HCT116 (cell line): ENCODE measurements at regions not wholly inside any gene's neighbourhood (a gene's known extent, or its start where the extent isn't known, plus 50 kb on each side); places are given as distances from the start of the nearest gene placed in this dataset.

Experiments used
- ATAC-seq: fragments of 200-7000 bp; cut with Tn5 transposase; 2 replicates; pipeline ENCODE4 v1.9.1; 2020; ENCODE audit warnings: mild to moderate bottlenecking, moderate library complexity
- BruUV-seq: library from RNA; stranded (reverse); fragments of 400-500 nt; replicated peaks from 2 replicates; lab custom pipeline; 2021; lab: Mats Ljungman, UMichigan
- CTCF ChIA-PET: fragments of 300-600 bp; sonication (Branson Sonifier 250); formaldehyde crosslinking; loops from one replicate; lab custom pipeline; 2021; ENCODE audit warnings: antibody characterized with exemption; lab: Charles Lee
- POLR2A ChIA-PET: fragments of 300-600, 350-600 bp; sonication (Branson Sonifier 250); formaldehyde crosslinking; loops from one replicate; lab custom pipeline; 2021; ENCODE audit warnings: antibody characterized with exemption; lab: Charles Lee
- RAD21 ChIA-PET, 2 experiments: fragments of 300-600 bp; sonication (Branson Sonifier 250); formaldehyde crosslinking; loops; one replicate each; lab custom pipeline; 2023; ENCODE audit warnings: low total read pairs in 2 of 2; ENCODE audit not compliant: uncharacterized antibody in 2 of 2, unreplicated experiment in 2 of 2, low non-redundant PET in 1 of 2; lab: Charles Lee
- DNase-seq: peaks from one replicate; pipeline ENCODE4 v3.0.0-alpha.2; 2010; ENCODE audit warnings: low read depth, low spot score
- H2AFZ ChIP-seq: fragments of 200-600 bp; shearing (Covaris generic), sonication (generic); 2 replicates; pipeline ENCODE4 v1.6.1; 2017; ENCODE audit warnings: low read depth, mixed run types, mixed read lengths, antibody characterized with exemption, low read length; ENCODE audit not compliant: poor library complexity, severe bottlenecking
- H3K27ac ChIP-seq: 2 replicates; pipeline ENCODE4 v1.5.1; 2012; ENCODE audit warnings: low read depth, low read length
- H3K27me3 ChIP-seq: fragments of 200-600 bp; sonication (generic); 2 replicates; pipeline ENCODE4 v1.6.1; 2016; ENCODE audit warnings: mixed run types, low read length, mixed read lengths; ENCODE audit not compliant: insufficient read depth
- H3K36me3 ChIP-seq, 2 experiments: fragments of 200-500 bp in 1 of 2; fragments of 200-600 bp in 1 of 2; sonication (Bioruptor generic) in 1 of 2; sonication (generic) in 1 of 2; 2 replicates each; pipeline versions ENCODE4 v1.5.1 to v1.6.1; 2014 to 2016; ENCODE audit warnings: low read length in 2 of 2, inconsistent platforms in 1 of 2, mixed read lengths in 1 of 2, mixed run types in 1 of 2; ENCODE audit not compliant: insufficient read depth in 2 of 2, control insufficient read depth in 1 of 2
- H3K4me1 ChIP-seq, 2 experiments: fragments of 200-600 bp in 1 of 2; sonication (generic) in 1 of 2; 2 replicates each; pipeline versions ENCODE4 v1.5.1 to v1.6.1; 2012 to 2017; ENCODE audit warnings: low read length in 2 of 2, inconsistent platforms in 1 of 2, mild to moderate bottlenecking in 1 of 2, mixed read lengths in 1 of 2, mixed run types in 1 of 2, moderate library complexity in 1 of 2; ENCODE audit not compliant: insufficient read depth in 2 of 2, control insufficient read depth in 1 of 2
- H3K4me2 ChIP-seq: fragments of 200-600 bp; sonication (generic); 2 replicates; pipeline ENCODE4 v1.6.1; 2017; ENCODE audit warnings: mixed run types, low read length, mixed read lengths
- H3K4me3 ChIP-seq, 2 experiments: fragments of 200-600 bp in 1 of 2; sonication (generic) in 1 of 2; replicated peaks in 1 of 2; 2 replicates each; pipeline ENCODE4 v1.5.1; 2011 to 2016; ENCODE audit warnings: low read length in 2 of 2, control low read depth in 1 of 2, low read depth in 1 of 2, mild to moderate bottlenecking in 1 of 2, mixed read lengths in 1 of 2, mixed run types in 1 of 2
- H3K79me2 ChIP-seq: fragments of 200-600 bp; sonication (generic); 2 replicates; pipeline ENCODE4 v1.6.1; 2017; ENCODE audit warnings: mild to moderate bottlenecking, mixed run types, low read length, moderate library complexity, mixed read lengths; ENCODE audit not compliant: insufficient read depth
- H3K9ac ChIP-seq: fragments of 200-600 bp; sonication (generic); 2 replicates; pipeline ENCODE4 v1.6.1; 2016; ENCODE audit warnings: low read length, mixed read lengths
- H3K9me2 ChIP-seq: fragments of 200-600 bp; sonication (generic), shearing (Covaris generic); 2 replicates; pipeline ENCODE4 v1.6.1; 2017; ENCODE audit warnings: mixed run types, mild to moderate bottlenecking, moderate library complexity; ENCODE audit not compliant: insufficient read depth
- H3K9me3 ChIP-seq, 2 experiments: fragments of 200-500 bp in 1 of 2; fragments of 200-600 bp in 1 of 2; sonication (Bioruptor generic) in 1 of 2; sonication (generic) in 1 of 2; 2 replicates each; pipeline ENCODE4 v1.6.1; 2014 to 2017; ENCODE audit warnings: low read length in 2 of 2, mixed read lengths in 2 of 2, inconsistent platforms in 1 of 2, low read depth in 1 of 2, mild to moderate bottlenecking in 1 of 2, mixed run types in 1 of 2, moderate library complexity in 1 of 2; ENCODE audit not compliant: control insufficient read depth in 1 of 2, insufficient read depth in 1 of 2
- H4K20me1 ChIP-seq: fragments of 200-600 bp; sonication (generic), shearing (Covaris generic); 2 replicates; pipeline ENCODE4 v1.6.1; 2017; ENCODE audit warnings: mixed run types, mild to moderate bottlenecking, moderate library complexity; ENCODE audit not compliant: insufficient read depth
- CBX3 ChIP-seq: IDR thresholded peaks from 2 replicates; pipeline ENCODE4 v1.6.1; 2012; ENCODE audit warnings: low read depth
- CEBPB ChIP-seq: IDR thresholded peaks from 2 replicates; pipeline ENCODE4 v1.6.1; 2012; ENCODE audit warnings: low read depth
- EGR1 ChIP-seq: IDR thresholded peaks from 2 replicates; pipeline ENCODE4 v1.6.1; 2012; ENCODE audit warnings: low read depth
- ELF1 ChIP-seq: IDR thresholded peaks from 2 replicates; pipeline ENCODE4 v1.6.1; 2012; ENCODE audit warnings: low read depth, borderline replicate concordance
- FOSL1 ChIP-seq: IDR thresholded peaks from 2 replicates; pipeline ENCODE4 v1.6.1; 2012; ENCODE audit warnings: low read depth
- POLR2AphosphoS5 ChIP-seq: IDR thresholded peaks from 2 replicates; pipeline ENCODE4 v1.6.1; 2011; ENCODE audit warnings: mild to moderate bottlenecking, low read depth, low read length, moderate library complexity
- RAD21 ChIP-seq: IDR thresholded peaks from 2 replicates; pipeline ENCODE4 v1.6.1; 2012; ENCODE audit warnings: low read depth, mild to moderate bottlenecking
- SIN3A ChIP-seq: IDR thresholded peaks from 2 replicates; pipeline ENCODE4 v1.6.1; 2012; ENCODE audit warnings: low read depth
- SP1 ChIP-seq: IDR thresholded peaks from 2 replicates; pipeline ENCODE4 v1.6.1; 2012; ENCODE audit warnings: low read depth
- YY1 ChIP-seq: IDR thresholded peaks from 2 replicates; pipeline ENCODE4 v1.6.1; 2011; ENCODE audit warnings: low read length, low read depth, moderate library complexity, mild to moderate bottlenecking; ENCODE audit not compliant: insufficient replicate concordance; ENCODE audit errors: extremely low read depth
- intact Hi-C: fragments of 100-400 bp; cut with micrococcal nuclease; formaldehyde crosslinking; loops from 2 replicates; pipeline ENCODE4 v1.10.0; 2022
- TF ChIP-seq, protein P1 (sequence below), 3 experiments: fragments of 200-600 bp in 1 of 3; sonication (generic) in 1 of 3; IDR thresholded peaks in 2 of 3; conservative IDR thresholded peaks in 1 of 3; 2 replicates each; pipeline ENCODE4 v1.5.1; 2012 to 2017; ENCODE audit warnings: low read depth in 2 of 3, low read length in 2 of 3, antibody characterized with exemption in 1 of 3, borderline replicate concordance in 1 of 3, control low read depth in 1 of 3, mild to moderate bottlenecking in 1 of 3, mixed read lengths in 1 of 3, mixed run types in 1 of 3, moderate library complexity in 1 of 3; ENCODE audit not compliant: insufficient read depth in 1 of 3
- TF ChIP-seq, protein P2 (sequence below): IDR thresholded peaks from 2 replicates; pipeline ENCODE4 v1.6.1; 2012
- TF ChIP-seq, protein P3 (sequence below): IDR thresholded peaks from 2 replicates; pipeline ENCODE4 v1.6.1; 2012; ENCODE audit warnings: low read depth
- TF ChIP-seq, protein P4 (sequence below): IDR thresholded peaks from 2 replicates; pipeline ENCODE4 v1.6.1; 2012

DNA sequence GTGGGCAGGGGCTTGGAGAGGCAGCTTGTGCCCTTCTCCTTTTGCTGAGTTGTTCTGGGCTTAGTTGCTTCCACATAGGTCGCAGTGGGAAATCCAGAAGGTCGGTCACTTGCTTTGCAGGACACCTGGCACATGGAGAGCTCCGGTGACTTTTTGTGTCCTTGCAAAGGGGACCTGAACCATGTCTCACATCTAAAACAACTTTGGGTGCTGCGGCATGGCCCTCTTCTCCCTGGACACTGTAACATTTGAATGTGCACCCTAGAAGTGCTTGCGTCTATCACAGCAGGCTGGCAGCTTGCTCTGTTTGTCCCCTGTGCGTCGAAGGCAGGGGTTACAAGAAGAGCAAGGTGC lies 189.9 kb upstream of the TWIST2 start:
- no peak for ATAC-seq

DNA sequence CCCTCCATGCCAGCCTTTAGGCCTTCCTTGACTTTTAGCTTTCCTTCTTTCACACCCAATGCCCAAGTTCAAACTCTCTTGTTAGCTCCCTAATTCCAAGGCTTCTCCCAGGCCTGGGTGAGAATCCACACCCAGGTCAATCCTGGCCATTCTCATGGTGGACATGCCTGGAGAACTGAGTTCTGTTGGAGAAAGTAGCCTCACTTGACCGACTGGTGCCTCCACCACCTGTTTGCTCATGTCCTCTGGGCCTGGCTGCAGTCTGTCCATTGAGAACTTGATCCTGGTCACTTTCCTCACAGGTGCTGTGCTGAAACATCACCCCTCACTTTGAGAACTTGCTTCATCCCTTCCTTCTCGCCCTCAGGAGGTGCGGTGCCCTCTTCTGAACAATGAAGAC lies 189.1 kb upstream of the TWIST2 start:
- Histone ChIP-seq H3K9me3 (peaks cover 0 to 10% of the 10 kb centered on the region in 2 experiments; a peak in 2 of 4 replicates), H3K36me3 (no peaks in the 10 kb centered on the region), H4K20me1 (no peaks in the 10 kb centered on the region), H3K27me3 (no peaks in the 10 kb centered on the region), H3K27ac (no peak overlapping the region), H3K9ac (no peak overlapping the region), H2AFZ (no peak overlapping the region), H3K4me3 (no peak overlapping the region), H3K79me2 (no peaks in the 10 kb centered on the region), H3K4me2 (no peak overlapping the region), H3K4me1 (no peaks in the 10 kb centered on the region), H3K9me2 (no peaks in the 10 kb centered on the region)
- BruUV-seq: no TSS peak
- no peak for TF ChIP-seq CEBPB
- TF ChIP-seq, protein P1, sequence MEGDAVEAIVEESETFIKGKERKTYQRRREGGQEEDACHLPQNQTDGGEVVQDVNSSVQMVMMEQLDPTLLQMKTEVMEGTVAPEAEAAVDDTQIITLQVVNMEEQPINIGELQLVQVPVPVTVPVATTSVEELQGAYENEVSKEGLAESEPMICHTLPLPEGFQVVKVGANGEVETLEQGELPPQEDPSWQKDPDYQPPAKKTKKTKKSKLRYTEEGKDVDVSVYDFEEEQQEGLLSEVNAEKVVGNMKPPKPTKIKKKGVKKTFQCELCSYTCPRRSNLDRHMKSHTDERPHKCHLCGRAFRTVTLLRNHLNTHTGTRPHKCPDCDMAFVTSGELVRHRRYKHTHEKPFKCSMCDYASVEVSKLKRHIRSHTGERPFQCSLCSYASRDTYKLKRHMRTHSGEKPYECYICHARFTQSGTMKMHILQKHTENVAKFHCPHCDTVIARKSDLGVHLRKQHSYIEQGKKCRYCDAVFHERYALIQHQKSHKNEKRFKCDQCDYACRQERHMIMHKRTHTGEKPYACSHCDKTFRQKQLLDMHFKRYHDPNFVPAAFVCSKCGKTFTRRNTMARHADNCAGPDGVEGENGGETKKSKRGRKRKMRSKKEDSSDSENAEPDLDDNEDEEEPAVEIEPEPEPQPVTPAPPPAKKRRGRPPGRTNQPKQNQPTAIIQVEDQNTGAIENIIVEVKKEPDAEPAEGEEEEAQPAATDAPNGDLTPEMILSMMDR (IDR thresholded peaks at IDR 0.05 in 2 of 3, conservative IDR thresholded peaks at IDR 0.05 in 1 of 3; ENCODE audit: borderline replicate concordance in 1 of 3, insufficient read depth in 1 of 3, low read depth in 2 of 3, low read length in 2 of 3): no peak
- TF ChIP-seq, protein P2, sequence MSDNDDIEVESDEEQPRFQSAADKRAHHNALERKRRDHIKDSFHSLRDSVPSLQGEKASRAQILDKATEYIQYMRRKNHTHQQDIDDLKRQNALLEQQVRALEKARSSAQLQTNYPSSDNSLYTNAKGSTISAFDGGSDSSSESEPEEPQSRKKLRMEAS: no peak
- TF ChIP-seq RAD21: no peak
- no peak for TF ChIP-seq SIN3A
- no peak for TF ChIP-seq ELF1
- no peak for TF ChIP-seq YY1
- TF ChIP-seq, protein P3, sequence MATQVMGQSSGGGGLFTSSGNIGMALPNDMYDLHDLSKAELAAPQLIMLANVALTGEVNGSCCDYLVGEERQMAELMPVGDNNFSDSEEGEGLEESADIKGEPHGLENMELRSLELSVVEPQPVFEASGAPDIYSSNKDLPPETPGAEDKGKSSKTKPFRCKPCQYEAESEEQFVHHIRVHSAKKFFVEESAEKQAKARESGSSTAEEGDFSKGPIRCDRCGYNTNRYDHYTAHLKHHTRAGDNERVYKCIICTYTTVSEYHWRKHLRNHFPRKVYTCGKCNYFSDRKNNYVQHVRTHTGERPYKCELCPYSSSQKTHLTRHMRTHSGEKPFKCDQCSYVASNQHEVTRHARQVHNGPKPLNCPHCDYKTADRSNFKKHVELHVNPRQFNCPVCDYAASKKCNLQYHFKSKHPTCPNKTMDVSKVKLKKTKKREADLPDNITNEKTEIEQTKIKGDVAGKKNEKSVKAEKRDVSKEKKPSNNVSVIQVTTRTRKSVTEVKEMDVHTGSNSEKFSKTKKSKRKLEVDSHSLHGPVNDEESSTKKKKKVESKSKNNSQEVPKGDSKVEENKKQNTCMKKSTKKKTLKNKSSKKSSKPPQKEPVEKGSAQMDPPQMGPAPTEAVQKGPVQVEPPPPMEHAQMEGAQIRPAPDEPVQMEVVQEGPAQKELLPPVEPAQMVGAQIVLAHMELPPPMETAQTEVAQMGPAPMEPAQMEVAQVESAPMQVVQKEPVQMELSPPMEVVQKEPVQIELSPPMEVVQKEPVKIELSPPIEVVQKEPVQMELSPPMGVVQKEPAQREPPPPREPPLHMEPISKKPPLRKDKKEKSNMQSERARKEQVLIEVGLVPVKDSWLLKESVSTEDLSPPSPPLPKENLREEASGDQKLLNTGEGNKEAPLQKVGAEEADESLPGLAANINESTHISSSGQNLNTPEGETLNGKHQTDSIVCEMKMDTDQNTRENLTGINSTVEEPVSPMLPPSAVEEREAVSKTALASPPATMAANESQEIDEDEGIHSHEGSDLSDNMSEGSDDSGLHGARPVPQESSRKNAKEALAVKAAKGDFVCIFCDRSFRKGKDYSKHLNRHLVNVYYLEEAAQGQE: no peak
- no peak for TF ChIP-seq FOSL1
- intact Hi-C loops: no loop called here
- ChIA-PET POLR2A (no interaction called here), CTCF (no interaction called here), RAD21 (no interaction called here)
- ATAC-seq: no peak
- DNase-seq: no peak

More for the DNA sequence above, 189.9 kb upstream of the TWIST2 start:
- no peak overlapping the region for H3K9ac ChIP-seq
- TF ChIP-seq POLR2AphosphoS5: no peak
- no peak for TF ChIP-seq CBX3
- no peak for TF ChIP-seq EGR1
- no peak for TF ChIP-seq SP1
- TF ChIP-seq, protein P4, sequence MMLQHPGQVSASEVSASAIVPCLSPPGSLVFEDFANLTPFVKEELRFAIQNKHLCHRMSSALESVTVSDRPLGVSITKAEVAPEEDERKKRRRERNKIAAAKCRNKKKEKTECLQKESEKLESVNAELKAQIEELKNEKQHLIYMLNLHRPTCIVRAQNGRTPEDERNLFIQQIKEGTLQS: no peak
- TF ChIP-seq, all 23 proteins: peak for 0
- no peak for DNase-seq
- ChIA-PET RAD21 (no interaction called here), POLR2A (no interaction called here), CTCF (no interaction called here)
- Histone ChIP-seq H2AFZ (no peak overlapping the region), H3K9me2 (no peaks in the 10 kb centered on the region), H3K79me2 (no peaks in the 10 kb centered on the region), H3K4me2 (no peak overlapping the region), H3K9me3 (peaks cover 0 to 10% of the 10 kb centered on the region in 2 experiments; a peak in 2 of 4 replicates), H3K27ac (no peak overlapping the region), H3K4me3 (no peak overlapping the region), H3K4me1 (no peaks in the 10 kb centered on the region), H3K36me3 (no peaks in the 10 kb centered on the region), H3K27me3 (no peaks in the 10 kb centered on the region), H4K20me1 (no peaks in the 10 kb centered on the region)
- no TSS peak for BruUV-seq
- intact Hi-C loops: no loop called here
